ENCODE measurements at regions not wholly inside any gene's neighbourhood (a gene's known extent, or its start where the extent isn't known, plus 50 kb on each side); places are given as distances from the start of the nearest gene placed in this dataset.

- DNase-seq: no peak
Observed at GRCh38 chr16:85329059-85329812, 217.0 kb upstream of the CIBAR2 start.

GRCh38 chr16:85330006-85330693 lies 217.9 kb upstream of the CIBAR2 start:
- DNase-seq: no peak

- peak; percentile 63 to 75 (median 72) for DNase-seq
Observed at GRCh38 chr16:85330694-85331188, 218.5 kb upstream of the CIBAR2 start.

DNA sequence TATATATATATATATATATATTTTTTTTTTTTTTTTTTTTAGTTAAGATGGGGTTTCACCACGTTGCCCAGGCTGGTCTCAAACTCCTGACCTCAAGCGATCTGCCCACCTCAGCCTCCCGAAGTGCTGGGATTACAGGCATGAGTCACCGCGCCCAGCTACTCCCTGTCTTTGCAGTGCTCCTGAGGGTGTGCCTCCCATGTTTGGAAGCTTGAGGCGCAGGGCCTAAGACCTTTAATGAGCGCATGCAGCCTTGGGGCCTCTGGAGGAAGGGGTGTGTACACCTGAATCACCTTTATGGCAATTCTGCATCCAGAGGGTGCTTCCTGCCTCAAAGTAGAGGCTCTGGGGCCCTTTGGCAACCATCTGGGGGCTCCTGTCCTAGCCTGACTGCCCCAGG lies 219.4 kb upstream of the CIBAR2 start:
- DNase-seq: no peak

DNA sequence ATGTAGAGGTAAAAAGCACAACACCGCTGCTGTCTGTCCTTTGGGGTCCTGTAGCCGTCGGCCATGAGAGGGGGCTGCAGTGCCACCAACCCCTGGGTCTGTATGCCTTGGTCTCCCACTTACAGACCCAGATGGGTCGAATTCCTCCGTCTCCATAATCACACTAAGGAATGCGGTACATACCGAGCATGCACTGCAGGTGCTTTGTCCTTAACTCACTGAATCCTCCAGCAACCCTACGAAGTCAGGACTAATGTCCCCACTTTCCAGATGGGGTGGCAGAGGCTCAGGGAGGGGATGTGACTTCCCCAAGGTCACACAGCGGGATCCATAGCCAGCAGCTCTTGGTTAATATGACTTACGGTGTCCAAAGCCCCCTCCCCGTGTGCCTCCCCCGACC lies 219.9 kb upstream of the CIBAR2 start:
- no peak for DNase-seq

DNA sequence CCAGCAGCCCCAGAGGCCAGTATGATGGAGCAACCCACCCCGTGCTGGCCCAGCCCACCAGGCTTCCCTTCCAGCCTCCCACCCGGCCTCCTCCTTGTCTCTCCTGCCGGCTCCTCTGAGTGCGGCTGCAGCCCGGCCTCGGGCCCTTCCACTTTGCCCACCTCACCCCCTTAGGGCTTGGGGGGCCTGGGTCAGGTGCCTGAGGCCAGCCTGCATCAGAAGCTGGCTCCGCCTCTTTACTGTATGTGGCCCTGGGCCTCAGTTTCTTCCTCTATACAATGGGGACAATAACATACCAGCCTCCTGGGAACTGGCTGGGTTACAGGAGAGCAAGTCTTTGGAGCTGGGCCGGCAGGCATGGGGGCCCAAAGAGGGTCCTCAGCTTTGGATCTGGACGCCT lies 221.1 kb upstream of the CIBAR2 start:
- DNase-seq: no peak

- DNase-seq: peak in 1 of 3 donors; percentile 13
Observed at GRCh38 chr16:85333744-85334640, 221.7 kb upstream of the CIBAR2 start.

DNA sequence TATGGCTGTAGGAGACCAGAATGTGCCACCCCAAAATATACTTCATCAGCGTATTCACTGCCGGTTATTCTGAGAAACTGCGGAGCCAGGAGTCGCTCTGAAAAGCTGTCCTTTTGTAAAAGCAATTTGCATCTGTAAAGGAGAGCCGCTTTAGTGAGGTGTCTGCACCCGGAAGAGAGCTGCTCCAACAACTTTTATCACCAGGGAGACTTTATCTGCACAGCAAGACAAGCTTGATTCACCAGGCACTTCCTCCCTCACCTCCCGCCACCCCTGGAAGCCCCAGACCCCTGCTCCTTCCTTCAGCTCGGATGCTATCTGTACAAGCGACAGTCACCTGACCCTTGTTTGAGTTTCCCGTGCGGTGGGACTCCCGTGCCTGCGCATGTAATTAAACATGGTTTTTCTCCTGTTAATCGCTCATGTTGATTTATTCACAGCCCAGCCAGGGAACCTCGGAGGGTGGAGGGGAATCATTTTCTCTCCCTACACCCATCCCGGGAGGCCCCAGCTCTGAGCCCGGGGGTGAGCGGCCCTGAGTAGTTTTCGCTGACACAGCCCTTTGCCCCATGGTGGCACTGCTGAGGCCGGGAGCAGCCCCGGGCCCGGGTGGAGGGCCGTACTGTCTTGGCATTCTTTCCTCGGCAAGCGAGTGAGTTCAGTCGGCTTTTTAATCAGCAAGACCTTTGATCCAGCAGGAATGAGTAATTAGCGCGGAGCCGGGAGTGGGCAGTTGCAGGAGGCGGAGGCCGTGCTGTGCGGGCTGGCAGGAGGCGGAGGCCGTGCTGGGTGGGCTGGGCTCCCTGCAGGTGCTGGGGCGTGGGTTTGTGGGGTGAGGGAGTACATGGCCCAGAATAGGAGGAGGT lies 222.7 kb upstream of the CIBAR2 start:
- DNase-seq: no peak

DNA sequence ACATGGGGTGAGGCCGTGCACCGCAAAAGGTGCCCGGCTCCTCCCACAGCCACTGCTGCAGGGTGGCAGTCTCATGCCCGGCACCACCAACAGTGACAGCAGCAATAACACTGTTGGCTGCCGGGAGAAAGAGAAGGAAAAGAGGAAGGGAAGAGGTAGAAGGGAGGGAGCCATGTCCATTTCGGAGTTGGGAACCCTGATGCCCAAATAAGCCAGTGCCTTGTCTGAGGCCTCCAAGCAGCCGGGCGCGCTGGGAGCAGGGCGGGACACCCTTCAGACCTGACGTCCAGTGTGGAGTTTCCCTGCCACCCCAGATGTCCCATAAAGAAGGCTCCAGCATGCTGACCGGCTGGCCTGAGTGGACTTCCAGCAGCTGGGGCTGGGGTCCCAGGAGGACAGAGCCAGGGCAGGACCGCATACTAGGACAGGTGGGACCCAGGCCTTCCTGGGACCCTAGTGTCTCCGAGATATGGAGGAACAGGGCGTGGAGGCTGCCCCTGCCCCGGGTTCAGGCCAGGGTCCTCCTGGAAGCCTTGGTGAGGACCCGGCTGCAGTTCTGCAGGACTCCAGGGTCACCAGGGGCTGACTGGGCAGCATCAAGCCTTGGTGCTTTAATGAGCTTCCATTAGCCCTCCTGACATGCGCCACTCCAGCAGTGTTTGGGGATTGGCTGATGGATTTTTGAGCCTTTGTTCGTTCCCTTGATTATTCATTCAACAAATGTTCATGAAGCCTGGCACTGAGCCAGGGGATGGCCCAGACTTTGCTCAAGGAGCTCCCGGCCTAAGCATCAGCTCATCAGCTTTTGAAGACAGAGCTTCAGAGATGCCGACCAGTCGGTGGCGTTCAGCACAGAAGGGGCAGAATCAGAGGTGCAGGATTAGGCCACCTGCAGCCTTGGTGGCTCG lies 223.6 kb upstream of the CIBAR2 start:
- peak in 1 of 3 donors; percentile 29 for DNase-seq

DNA sequence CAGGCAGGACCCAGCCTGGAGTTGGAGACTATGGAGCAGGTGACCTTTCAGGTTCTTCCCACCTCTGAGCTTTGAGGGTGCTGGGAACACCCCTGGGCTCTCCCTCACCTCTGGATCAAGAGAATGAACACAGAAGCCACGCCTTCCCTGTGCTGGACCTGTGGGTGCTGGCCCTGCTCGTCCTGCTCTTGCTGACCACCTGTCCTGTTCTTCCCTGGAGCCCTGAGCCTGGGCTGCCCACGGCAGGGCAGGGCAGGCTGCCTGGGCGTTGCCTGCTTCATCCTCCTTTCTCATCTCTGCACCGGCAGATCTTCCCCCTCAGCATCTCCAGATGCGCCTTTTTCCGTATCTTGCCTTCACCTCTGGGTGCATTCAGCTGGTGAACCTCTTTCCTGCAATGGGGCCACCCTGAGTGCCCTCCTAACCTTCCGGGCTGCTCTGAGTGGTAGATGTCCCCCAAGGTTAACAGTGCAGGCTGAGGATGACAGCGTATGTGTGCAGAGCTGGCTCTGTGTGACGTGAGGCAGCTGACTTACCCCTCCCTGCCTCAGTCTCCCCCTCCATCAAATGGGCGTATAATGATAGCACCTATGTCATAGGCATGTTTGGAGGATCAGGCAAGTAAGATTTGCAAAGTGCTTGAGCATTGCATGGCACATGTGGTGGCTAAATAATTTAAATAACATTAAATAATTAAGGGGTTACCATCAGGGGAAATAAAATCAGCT lies 225.8 kb upstream of the CIBAR2 start:
- DNase-seq: no peak

GRCh38 chr16:85338638-85338982 lies 226.3 kb upstream of the CIBAR2 start:
- no peak for DNase-seq

GRCh38 chr16:85338989-85339685 lies 226.9 kb upstream of the CIBAR2 start:
- no peak for DNase-seq

DNA sequence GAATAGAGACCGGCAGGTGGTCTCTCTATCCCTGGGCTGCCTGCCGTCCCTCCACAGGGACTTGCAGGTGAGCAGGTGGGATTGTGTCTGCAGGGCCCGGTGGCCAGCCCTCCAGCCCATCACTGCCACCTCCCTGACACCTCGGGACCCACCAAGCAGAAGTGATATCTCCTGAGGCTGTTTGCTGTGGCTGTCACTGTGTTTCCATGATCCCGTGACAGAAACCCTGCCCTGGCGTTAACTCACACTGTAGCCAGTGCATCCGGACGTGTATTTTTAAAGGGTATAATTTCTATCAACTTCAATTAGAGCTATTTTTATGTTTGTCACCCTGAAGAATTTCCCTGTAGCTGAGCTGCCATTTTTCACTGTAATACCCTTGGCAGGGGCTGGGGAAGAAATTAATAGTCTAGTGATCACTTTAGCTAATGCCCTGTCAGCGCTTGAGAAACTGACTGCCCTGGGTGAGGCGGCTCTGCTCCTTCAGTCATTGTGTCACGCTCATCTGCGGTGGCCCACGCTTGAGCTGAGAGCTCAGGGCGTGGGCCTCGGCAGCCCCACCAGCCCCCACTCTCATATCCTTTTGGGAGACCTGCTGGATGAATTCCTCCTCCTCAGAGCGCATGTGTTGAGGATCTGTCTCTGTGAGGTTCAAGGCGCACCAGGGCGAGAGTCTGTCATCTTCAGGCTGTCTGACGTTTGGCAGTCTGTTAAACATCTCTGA lies 229.9 kb upstream of the CIBAR2 start:
- no peak for DNase-seq

DNA sequence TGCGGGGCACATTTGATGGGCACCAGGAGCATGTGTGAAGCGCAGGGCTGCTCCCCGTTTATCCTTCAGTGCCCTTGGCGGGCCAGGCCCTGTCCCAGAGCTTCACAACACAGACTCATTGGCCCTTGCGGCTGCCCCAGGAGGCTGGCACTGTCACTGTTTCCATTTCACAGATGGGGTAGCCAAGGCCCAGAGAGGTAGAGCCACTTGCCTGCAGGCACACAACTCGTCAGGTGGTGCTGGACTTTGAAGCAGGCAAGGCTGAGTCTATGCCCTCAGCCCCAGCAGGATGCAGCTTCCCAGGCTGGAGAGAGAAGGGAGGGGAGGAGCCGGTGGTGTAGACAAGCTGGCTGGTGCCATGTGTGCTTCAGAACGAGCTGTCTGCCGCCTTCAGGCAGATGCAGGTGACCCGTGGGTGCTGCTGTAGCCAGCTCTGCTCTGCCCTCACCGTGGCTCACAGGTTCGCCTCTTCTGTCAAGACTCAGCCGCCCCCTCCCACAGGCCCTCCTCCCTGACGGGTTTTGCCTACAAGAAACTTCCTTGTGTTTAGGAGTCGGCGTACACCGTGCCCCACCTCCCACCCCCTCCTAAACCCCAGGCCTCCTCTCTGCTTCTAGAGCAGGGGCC lies 232.3 kb upstream of the CIBAR2 start:
- DNase-seq: no peak

DNA sequence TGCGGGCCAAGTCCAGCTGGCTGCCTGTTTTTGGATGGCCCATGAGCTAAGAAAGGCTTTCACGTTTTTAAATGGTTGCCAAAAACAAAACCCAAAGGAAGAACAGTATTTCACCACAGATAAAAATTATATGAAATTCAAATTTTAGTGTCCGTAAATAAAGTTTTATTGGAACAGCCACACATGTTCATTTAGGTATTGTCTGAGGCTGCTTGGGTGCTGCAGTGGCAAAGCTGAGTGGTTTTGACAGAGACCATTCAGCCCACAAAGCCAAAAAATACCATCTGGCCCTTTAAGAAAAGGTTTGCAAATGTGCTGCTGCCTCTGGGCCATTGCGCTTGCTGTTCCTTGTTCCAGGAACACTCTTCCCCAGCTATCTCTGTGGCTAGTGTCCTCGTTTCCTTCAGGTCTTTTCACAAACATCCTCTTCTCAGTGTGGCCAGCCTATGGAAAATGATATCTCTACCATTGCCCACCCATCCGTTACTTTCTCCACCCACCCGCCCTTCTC lies 232.9 kb upstream of the CIBAR2 start:
- DNase-seq: no peak

GRCh38 chr16:85346404-85347212 lies 234.3 kb upstream of the CIBAR2 start:
- DNase-seq: no peak

DNA sequence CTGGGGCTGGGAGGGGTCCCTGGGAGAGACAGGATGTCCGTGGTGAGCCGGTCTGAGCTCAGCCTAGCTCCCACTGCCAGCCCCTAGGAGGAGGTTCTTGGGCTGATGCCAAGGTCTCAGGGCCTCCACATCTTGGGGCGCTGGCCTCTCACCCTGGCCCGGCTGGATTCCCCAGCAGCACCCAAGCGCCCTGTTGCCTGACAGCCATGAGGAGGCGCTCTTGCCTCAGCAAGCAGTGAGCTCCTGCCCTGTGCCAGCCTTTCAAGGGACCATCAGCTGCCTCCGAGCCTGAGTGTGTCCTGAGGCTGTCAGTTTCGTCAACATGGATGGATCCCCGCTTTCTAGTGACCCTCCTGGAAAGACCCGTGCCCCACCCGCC lies 234.9 kb upstream of the CIBAR2 start:
- peak; percentile 23 to 47 (median 30) for DNase-seq
